HFFc6 (cell line): ENCODE measurements at regions not wholly inside any gene's neighbourhood (a gene's known extent, or its start where the extent isn't known, plus 50 kb on each side); places are given as distances from the start of the nearest gene placed in this dataset.
A peak's percentile ranks its signal among the peaks of the same experiment; 100 is the strongest.

Experiments used
- DNase-seq: peaks from one replicate; pipeline ENCODE4 v3.0.0-alpha.2; 2018
- H3K27ac Mint-ChIP-seq: 2 replicates; pipeline ENCODE4 v1.8.0; 2020; ENCODE audit warnings: mild to moderate bottlenecking, mixed read lengths
- H3K27me3 Mint-ChIP-seq: 2 replicates; pipeline ENCODE4 v1.8.0; 2021; ENCODE audit warnings: mild to moderate bottlenecking, moderate library complexity, mixed read lengths; ENCODE audit not compliant: insufficient read depth
- H3K36me3 Mint-ChIP-seq: 2 replicates; pipeline ENCODE4 v1.8.0; 2021; ENCODE audit warnings: low read depth, mixed read lengths
- H3K4me1 Mint-ChIP-seq: 2 replicates; pipeline ENCODE4 v1.8.0; 2020; ENCODE audit warnings: low read depth, mixed read lengths
- H3K4me3 Mint-ChIP-seq: 2 replicates; pipeline ENCODE4 v1.8.0; 2020; ENCODE audit warnings: mild to moderate bottlenecking, moderate library complexity, mixed read lengths
- H3K9me3 Mint-ChIP-seq: 2 replicates; pipeline ENCODE4 v1.8.0; 2020; ENCODE audit warnings: mild to moderate bottlenecking, mixed read lengths
- TF ChIP-seq, protein P1 (sequence below): fragments of 200-600 bp; sonication (generic); IDR thresholded peaks from 2 replicates; pipeline ENCODE4 v1.5.0; 2021; ENCODE audit warnings: antibody characterized with exemption, mild to moderate bottlenecking

DNA sequence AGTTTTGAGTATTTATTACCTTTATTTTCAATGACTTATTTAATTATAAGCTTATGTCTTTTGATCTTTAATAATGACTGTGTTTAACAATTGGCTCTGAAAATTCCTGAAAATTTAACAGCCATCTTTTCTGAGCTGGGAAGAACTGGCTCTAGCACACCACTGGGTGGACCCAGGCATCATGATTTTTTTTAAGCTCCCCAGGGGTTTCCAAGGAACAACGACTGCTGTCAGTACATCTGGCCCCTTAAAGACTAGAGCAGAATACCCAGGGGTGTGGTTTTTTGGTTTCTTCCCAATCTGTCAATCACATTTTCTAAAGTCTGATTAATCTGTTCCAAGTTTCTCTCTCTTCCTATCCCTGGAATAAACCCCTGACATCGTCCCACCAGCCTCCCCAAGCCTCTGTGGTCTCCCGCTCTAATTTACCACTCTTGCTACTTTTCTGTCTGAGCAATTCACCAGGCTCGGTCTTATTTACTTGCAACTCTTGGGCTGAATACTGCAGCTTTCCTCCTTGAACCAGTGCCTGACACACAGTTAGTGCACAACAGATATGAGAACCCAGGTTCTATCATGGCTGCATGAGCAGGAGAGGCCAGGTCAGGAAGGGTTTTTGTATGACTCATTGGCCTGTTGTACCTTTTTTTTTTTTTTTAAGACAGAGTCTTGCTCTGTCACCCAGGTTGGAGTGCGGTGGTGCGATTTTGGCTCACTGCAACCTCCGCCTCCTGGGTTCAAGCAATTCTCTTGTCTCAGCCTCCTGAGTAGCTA is 321.9 kb downstream of the ZSWIM6 start:
- Mint-ChIP-seq H3K4me1 (no peaks in the 10 kb centered on the region), H3K4me3 (no peak overlapping the region), H3K27me3 (peaks cover 22% of the 10 kb centered on the region), H3K36me3 (no peaks in the 10 kb centered on the region), H3K27ac (no peak overlapping the region), H3K9me3 (no peaks in the 10 kb centered on the region)
- TF ChIP-seq, protein P1, sequence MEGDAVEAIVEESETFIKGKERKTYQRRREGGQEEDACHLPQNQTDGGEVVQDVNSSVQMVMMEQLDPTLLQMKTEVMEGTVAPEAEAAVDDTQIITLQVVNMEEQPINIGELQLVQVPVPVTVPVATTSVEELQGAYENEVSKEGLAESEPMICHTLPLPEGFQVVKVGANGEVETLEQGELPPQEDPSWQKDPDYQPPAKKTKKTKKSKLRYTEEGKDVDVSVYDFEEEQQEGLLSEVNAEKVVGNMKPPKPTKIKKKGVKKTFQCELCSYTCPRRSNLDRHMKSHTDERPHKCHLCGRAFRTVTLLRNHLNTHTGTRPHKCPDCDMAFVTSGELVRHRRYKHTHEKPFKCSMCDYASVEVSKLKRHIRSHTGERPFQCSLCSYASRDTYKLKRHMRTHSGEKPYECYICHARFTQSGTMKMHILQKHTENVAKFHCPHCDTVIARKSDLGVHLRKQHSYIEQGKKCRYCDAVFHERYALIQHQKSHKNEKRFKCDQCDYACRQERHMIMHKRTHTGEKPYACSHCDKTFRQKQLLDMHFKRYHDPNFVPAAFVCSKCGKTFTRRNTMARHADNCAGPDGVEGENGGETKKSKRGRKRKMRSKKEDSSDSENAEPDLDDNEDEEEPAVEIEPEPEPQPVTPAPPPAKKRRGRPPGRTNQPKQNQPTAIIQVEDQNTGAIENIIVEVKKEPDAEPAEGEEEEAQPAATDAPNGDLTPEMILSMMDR: no peak
- no peak for DNase-seq

DNA sequence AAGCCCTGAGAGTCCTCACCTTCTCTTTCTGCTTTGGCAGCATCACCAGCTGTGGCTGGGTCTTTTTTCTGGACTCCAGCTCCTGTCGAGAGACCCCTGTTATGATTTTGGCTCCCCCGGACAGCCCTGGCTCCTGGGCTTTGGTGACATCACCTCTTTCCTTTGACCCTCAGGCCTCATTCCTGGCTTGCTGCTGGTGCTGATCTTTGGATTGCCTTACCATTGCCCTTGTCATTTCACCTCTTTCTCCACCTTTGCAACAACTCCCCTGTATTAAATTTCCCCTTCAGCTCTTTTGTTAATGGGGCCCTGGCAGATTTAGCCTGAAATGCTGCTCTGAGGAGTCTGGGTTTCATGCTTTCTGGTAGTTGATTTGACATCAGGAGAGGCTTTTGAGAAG is 322.8 kb downstream of the ZSWIM6 start:
- H3K27ac Mint-ChIP-seq: no peak overlapping the region
- no peaks in the 10 kb centered on the region for H3K9me3 Mint-ChIP-seq
- TF ChIP-seq, protein P1: no peak
- H3K27me3 Mint-ChIP-seq: peaks cover 17% of the 10 kb centered on the region
- H3K4me1 Mint-ChIP-seq: no peaks in the 10 kb centered on the region
- no peak for DNase-seq
- H3K36me3 Mint-ChIP-seq: no peaks in the 10 kb centered on the region
- no peak overlapping the region for H3K4me3 Mint-ChIP-seq

DNA sequence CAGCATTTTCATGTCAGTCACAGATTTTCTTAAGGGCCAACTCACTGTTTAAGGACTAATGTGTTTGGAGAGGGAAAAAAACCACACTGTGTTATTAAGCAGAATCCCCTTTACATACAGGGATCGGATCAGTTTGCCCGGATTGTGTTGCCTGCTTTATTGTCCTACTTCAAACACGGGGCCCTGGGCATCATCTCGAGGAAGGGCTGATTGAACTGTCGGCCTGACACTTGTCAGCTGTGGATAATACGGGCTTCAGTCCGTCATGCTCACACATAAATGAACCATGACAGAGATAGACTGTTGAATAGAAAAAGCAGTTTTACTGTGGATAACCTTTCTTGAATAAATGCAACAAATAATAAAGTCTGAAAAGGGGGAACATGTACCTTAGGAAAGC is 325.0 kb downstream of the ZSWIM6 start:
- H3K9me3 Mint-ChIP-seq: no peaks in the 10 kb centered on the region
- H3K4me1 Mint-ChIP-seq: no peaks in the 10 kb centered on the region
- no peaks in the 10 kb centered on the region for H3K36me3 Mint-ChIP-seq
- no peak overlapping the region for H3K4me3 Mint-ChIP-seq
- no peak overlapping the region for H3K27ac Mint-ChIP-seq
- TF ChIP-seq, protein P1: no peak
- no peak for DNase-seq
- peaks cover 26% of the 10 kb centered on the region for H3K27me3 Mint-ChIP-seq

DNA sequence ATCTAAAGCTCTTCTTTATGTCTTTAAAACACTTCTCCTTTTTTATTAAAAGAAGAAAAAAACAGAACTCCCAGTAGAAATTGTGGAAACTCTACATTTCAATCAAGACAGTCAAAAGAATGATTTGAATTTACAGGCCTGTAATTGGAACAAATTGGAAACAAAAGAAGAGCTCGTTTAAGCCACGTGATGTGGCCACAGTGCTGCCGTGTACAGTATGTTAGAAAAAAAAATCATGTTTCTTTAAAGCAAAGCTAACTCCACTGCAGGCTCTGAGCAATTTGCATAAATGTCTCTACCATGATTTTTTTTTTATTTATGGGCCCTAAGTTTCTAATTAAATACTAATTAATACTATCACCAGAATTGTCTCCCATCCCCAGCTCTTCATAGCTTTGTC is 325.6 kb downstream of the ZSWIM6 start:
- Mint-ChIP-seq H3K4me1 (no peaks in the 10 kb centered on the region), H3K36me3 (no peaks in the 10 kb centered on the region), H3K27ac (no peak overlapping the region), H3K9me3 (no peaks in the 10 kb centered on the region), H3K27me3 (peaks cover 26% of the 10 kb centered on the region), H3K4me3 (no peak overlapping the region)
- no peak for DNase-seq
- TF ChIP-seq, protein P1: no peak

GRCh38 chr5:61658592-61659008 is 326.5 kb downstream of the ZSWIM6 start:
- Mint-ChIP-seq H3K27ac (no peak overlapping the region), H3K4me1 (no peaks in the 10 kb centered on the region)

More at GRCh38 chr5:61658592-61659008, 326.5 kb downstream of the ZSWIM6 start:
- Mint-ChIP-seq H3K4me3 (no peak overlapping the region), H3K9me3 (no peaks in the 10 kb centered on the region), H3K36me3 (no peaks in the 10 kb centered on the region), H3K27me3 (peaks cover 34% of the 10 kb centered on the region)
- TF ChIP-seq, protein P1: peak; percentile 99
- peak; percentile 43 for DNase-seq
